Thyroid gland (tissue), 4 donors: ENCODE measurements at regions not wholly inside any gene's neighbourhood (a gene's known extent, or its start where the extent isn't known, plus 50 kb on each side); places are given as distances from the start of the nearest gene placed in this dataset.

Source experiments
- POLR2A ChIP-seq, 2 donors: fragments of 450-650 bp; IDR thresholded peaks; one replicate each; pipeline ENCODE4 v1.6.1; 2017; ENCODE audit warnings: antibody characterized with exemption in 2 of 2, mild to moderate bottlenecking in 2 of 2, moderate library complexity in 1 of 2
- TF ChIP-seq, protein P1 (sequence below), 6 experiments: fragments of 200-600 bp in 3 of 6; fragments of 450-650 bp in 3 of 6; sonication (generic) in 3 of 6; IDR thresholded peaks; one replicate each; pipeline ENCODE4 v1.5.1; 2016 to 2019; ENCODE audit warnings: antibody characterized with exemption in 6 of 6, mild to moderate bottlenecking in 2 of 6, inconsistent platforms in 1 of 6, moderate library complexity in 1 of 6

DNA sequence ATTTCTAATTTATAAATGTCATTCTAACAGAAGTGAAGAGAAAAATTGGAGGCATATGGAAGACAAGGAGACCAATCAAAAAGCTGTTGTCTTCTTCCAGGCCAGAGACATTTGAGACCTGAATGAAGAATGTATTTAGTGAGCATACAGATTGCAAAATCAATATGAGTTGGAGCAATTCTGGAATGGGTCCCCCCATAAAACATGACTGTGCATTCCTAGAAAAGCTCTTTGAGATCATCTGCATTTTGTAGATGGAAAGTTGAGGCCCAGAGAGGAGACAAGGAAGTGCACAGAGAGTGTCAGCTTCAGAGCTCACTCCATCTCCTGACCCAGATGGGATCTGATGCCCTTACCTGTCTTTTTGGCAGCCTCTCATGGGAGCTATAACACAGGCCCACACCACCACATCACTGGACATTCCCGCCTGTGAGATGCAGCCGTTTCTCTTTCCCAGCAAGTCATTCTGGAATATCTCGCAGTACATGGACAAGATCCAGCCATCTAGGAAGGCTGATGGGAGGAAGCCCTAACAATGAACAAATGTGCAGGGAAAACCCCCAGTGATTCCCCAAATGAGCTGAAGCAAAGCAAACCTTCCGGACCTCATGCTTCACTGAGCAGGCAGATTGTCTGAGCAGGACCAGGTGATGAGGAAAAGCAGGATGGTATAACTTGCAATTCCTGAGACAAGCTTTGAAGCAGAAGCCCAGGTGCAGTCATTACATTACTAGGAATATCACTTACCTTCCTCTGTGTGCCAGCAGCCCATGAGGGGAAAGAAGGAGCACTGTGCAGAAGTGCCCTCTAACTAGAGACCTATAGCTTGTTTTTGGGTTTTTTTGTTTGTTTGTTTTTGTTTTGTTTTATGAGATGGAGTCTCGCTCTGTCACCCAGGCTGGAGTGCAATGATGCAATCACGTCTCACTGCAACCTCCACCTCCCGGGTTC, 445.6 kb downstream of the PLPP3 start:
- TF ChIP-seq, protein P1, sequence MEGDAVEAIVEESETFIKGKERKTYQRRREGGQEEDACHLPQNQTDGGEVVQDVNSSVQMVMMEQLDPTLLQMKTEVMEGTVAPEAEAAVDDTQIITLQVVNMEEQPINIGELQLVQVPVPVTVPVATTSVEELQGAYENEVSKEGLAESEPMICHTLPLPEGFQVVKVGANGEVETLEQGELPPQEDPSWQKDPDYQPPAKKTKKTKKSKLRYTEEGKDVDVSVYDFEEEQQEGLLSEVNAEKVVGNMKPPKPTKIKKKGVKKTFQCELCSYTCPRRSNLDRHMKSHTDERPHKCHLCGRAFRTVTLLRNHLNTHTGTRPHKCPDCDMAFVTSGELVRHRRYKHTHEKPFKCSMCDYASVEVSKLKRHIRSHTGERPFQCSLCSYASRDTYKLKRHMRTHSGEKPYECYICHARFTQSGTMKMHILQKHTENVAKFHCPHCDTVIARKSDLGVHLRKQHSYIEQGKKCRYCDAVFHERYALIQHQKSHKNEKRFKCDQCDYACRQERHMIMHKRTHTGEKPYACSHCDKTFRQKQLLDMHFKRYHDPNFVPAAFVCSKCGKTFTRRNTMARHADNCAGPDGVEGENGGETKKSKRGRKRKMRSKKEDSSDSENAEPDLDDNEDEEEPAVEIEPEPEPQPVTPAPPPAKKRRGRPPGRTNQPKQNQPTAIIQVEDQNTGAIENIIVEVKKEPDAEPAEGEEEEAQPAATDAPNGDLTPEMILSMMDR (IDR thresholded peaks at IDR 0.05): no peak
- TF ChIP-seq POLR2A (IDR thresholded peaks at IDR 0.05): no peak
